HEK293T (cell line): ENCODE measurements at regions not wholly inside any gene's neighbourhood (a gene's known extent, or its start where the extent isn't known, plus 50 kb on each side); places are given as distances from the start of the nearest gene placed in this dataset.

Experiments
- CTCF ChIA-PET: fragments of 350-600 bp; formaldehyde crosslinking; extraction: SDS; loops from one replicate; lab custom pipeline; 2021; ENCODE audit warnings: antibody characterized with exemption, inconsistent platforms; lab: Yijun Ruan, JAX
- POLR2A ChIA-PET: fragments of 350-600 bp; formaldehyde crosslinking; extraction: SDS; loops from one replicate; lab custom pipeline; 2020; ENCODE audit warnings: antibody characterized with exemption, inconsistent platforms; lab: Yijun Ruan, JAX
- DNase-seq: peaks from one replicate; pipeline ENCODE4 v3.0.0; 2012; ENCODE audit warnings: mixed read lengths; ENCODE audit errors: extremely low spot score
- ARNT ChIP-seq: fragments of 450-650 bp; IDR thresholded peaks from 2 replicates; pipeline ENCODE4 v1.6.1; 2017; ENCODE audit warnings: mild to moderate bottlenecking
- BHLHE40 ChIP-seq: fragments of 450-650 bp; IDR thresholded peaks from 2 replicates; pipeline ENCODE4 v1.6.1; 2016; ENCODE audit warnings: mild to moderate bottlenecking, moderate library complexity, borderline replicate concordance
- CTBP1 ChIP-seq: fragments of 450-650 bp; IDR thresholded peaks from 2 replicates; pipeline ENCODE4 v1.6.1; 2016; ENCODE audit warnings: borderline replicate concordance
- ELF4 ChIP-seq: fragments of 450-650 bp; IDR thresholded peaks from 2 replicates; pipeline ENCODE4 v1.6.1; 2017; ENCODE audit warnings: antibody characterized with exemption
- FOXA1 ChIP-seq: fragments of 450-650 bp; IDR thresholded peaks from 2 replicates; pipeline ENCODE4 v1.6.1; 2016; ENCODE audit warnings: mild to moderate bottlenecking
- FOXK2 ChIP-seq: fragments of 450-650 bp; IDR thresholded peaks from 2 replicates; pipeline ENCODE4 v1.6.1; 2016; ENCODE audit warnings: mild to moderate bottlenecking
- FOXM1 ChIP-seq: fragments of 450-650 bp; IDR thresholded peaks from 2 replicates; pipeline ENCODE4 v1.6.1; 2017; ENCODE audit warnings: mild to moderate bottlenecking, borderline replicate concordance
- HDGF ChIP-seq: fragments of 450-650 bp; IDR thresholded peaks from 2 replicates; pipeline ENCODE4 v1.6.1; 2017; ENCODE audit warnings: antibody characterized with exemption, borderline replicate concordance
- LEF1 ChIP-seq: fragments of 450-650 bp; IDR thresholded peaks from 2 replicates; pipeline ENCODE4 v1.6.1; 2017; ENCODE audit warnings: mild to moderate bottlenecking, borderline replicate concordance
- NFRKB ChIP-seq: fragments of 450-650 bp; IDR thresholded peaks from 2 replicates; pipeline ENCODE4 v1.6.1; 2016; ENCODE audit warnings: mild to moderate bottlenecking, moderate library complexity
- SP1 ChIP-seq: fragments of 450-650 bp; IDR thresholded peaks from 2 replicates; pipeline ENCODE4 v1.6.1; 2017
- SUZ12 ChIP-seq: fragments of 450-650 bp; IDR thresholded peaks from 2 replicates; pipeline ENCODE4 v1.6.1; 2016; ENCODE audit warnings: mild to moderate bottlenecking
- TARDBP ChIP-seq: fragments of 450-650 bp; IDR thresholded peaks from 2 replicates; pipeline ENCODE4 v1.6.1; 2016
- ZNF384 ChIP-seq: fragments of 450-650 bp; IDR thresholded peaks from 2 replicates; pipeline ENCODE4 v1.6.1; 2016
- TF ChIP-seq, protein P1 (sequence below): fragments of 450-650 bp; IDR thresholded peaks from 2 replicates; pipeline ENCODE4 v1.6.1; 2016

DNA sequence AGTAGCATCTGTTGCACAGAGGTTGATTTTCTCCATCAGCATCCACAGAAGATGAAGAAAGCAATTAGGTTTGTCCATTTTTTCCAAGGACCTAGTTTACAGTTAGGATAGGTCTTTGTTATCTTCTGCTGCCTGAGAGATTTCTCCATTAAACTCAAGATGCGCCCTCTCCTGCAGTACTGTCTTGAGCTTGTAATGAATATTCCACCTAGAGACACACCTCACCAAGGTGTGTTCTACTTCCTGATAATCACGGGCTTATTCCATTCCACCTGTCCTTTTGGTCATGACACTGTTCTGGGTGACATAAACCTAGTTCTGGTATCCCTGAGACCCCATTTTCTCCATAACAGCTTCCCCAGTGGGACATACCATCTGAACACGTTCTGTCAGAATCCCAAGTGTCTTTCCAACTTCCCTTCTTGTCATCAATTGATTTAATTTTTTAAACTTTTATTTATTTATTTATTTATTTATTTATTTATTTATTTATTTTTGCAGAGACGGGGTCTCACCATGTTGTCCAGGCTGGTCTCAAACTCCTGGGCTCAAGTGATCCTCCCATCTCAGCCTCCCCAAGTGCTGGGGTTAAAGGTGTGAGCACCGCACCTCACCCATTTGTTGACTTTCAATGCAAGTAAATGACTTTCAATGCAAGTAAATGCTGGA is 75.6 kb upstream of the HS3ST5 start:
- no peak for TF ChIP-seq SP1
- no peak for TF ChIP-seq ELF4
- TF ChIP-seq CTBP1 = no peak
- TF ChIP-seq TARDBP = no peak
- DNase-seq = no peak
- ChIA-PET CTCF (interaction anchor here (0.6 kb wide), 1 partner anchor 442 kb away, joined by 3 read pairs; no protein-coding TSS in a partner anchor), POLR2A (no interaction called here)

DNA sequence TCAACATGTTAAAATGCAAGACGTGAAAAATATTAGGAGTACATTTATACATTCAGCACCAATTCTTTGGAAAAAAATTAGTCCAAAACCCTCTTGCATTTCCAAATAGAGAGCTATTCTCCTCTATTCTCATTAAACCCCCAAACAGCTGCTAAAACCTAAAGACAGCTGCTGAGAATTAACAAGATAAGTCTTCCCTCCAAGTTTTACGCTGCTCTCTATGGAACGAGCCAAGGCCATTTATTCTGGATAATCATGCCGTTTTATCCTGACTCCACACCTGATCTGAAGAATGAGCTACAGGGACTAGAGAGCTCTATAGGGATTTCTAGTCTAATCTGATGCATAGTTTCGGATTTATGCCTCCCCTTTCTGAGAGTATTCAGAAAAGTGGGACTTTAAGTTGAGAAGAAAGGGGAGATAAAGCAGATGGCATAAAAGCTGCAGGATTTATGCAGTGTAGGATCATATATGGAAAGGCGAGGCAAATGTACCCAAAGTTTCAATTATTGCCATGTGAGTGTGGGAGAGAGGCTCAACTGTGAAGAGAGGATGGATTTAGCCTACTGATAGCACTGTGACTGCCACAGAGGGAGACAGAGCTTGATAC is 64.7 kb upstream of the HS3ST5 start:
- TF ChIP-seq TARDBP = no peak
- DNase-seq = no peak
- CTCF ChIA-PET = no interaction called here
- POLR2A ChIA-PET = no interaction called here

DNA sequence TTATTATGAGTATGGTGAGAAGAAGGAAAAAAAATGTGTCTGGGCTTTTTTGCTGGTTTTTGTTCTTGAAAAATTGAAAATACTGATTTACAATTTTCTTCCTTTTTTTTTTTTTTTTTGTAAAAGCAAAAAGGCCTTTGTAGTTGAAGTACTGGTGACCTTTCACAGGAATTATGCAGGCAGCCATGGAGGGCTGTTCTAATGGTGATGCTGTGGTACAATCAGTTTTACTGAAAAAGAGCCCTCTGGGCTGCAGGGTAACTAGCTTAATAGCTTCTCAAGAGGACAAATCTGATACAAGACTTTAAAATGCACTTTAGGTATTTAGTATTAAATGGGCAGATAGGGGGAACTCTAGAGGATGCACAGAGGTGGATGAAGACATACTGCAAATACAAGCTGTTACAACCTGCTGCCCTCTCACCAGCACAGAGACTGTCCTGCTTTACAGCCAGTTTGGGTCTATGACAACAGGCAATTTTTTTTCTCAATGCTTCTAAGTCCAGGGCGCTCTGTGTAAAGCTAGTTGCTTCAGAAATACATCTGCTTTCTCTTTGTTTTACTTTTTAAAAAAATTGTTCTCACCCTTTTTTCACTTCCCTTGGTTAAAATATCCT is 61.6 kb upstream of the HS3ST5 start:
- TF ChIP-seq SP1 (no peak), ELF4 (no peak), FOXM1 (no peak), NFRKB (no peak), FOXK2 (no peak), FOXA1 (no peak), LEF1 (no peak)
- TF ChIP-seq, protein P1, sequence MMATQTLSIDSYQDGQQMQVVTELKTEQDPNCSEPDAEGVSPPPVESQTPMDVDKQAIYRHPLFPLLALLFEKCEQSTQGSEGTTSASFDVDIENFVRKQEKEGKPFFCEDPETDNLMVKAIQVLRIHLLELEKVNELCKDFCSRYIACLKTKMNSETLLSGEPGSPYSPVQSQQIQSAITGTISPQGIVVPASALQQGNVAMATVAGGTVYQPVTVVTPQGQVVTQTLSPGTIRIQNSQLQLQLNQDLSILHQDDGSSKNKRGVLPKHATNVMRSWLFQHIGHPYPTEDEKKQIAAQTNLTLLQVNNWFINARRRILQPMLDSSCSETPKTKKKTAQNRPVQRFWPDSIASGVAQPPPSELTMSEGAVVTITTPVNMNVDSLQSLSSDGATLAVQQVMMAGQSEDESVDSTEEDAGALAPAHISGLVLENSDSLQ = no peak
- ChIA-PET POLR2A (no interaction called here), CTCF (no interaction called here)
- no peak for DNase-seq

DNA sequence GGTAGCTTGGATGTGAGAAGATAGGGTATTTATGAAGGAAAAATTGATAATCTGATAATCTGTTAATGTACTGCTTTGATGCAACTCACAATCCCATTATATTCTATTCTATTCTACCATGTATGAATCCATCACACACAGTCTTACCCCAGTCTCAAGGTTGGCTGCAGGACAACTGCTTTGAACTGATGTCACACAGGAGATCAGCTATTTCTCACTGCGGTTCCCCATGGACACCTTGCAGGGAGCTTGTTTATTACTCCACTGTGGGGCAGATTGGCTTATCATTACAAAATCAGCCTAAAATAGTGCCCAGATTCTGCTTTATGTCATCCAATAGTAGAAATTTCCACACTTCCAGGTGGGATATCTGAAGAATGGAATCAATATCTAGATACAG is 61.0 kb upstream of the HS3ST5 start:
- CTCF ChIA-PET = no interaction called here

DNA sequence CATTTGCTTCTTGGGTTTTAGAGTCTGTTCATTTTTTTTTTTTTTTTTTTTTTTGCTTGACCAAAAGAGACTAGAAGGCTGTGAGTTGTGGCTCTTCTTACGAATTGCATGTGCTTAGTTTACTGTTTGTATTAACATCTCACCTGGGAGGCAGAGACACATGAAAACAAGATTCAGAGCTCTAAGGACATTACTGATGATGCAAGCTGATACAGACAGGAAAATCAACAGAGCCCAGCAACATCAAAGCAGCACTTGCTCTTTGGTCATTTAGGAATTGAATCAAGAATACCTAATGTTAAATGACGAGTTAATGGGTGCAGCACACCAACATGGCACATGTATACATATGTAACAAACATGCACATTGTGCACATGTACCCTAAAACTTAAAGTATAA is 55.7 kb upstream of the HS3ST5 start:
- ChIA-PET POLR2A (no interaction called here), CTCF (no interaction called here)
- TF ChIP-seq HDGF = no peak
- no peak for TF ChIP-seq FOXM1
- TF ChIP-seq SP1 = no peak
- no peak for TF ChIP-seq ELF4
- TF ChIP-seq TARDBP = no peak
- TF ChIP-seq ZNF384 = no peak
- no peak for TF ChIP-seq FOXA1
- no peak for TF ChIP-seq CTBP1
- no peak for DNase-seq

More for the DNA sequence above, 61.0 kb upstream of the HS3ST5 start:
- POLR2A ChIA-PET = no interaction called here
- TF ChIP-seq ZNF384 (no peak), SUZ12 (no peak), FOXK2 (no peak), SP1 (no peak), FOXA1 (no peak), ELF4 (no peak), HDGF (no peak), ARNT (no peak), CTBP1 (no peak), BHLHE40 (no peak), TARDBP (no peak), FOXM1 (no peak), LEF1 (no peak)
- TF ChIP-seq, protein P1 = no peak
- DNase-seq = no peak
